HG02852 (cell line): ENCODE measurements at regions not wholly inside any gene's neighbourhood (a gene's known extent, or its start where the extent isn't known, plus 50 kb on each side); places are given as distances from the start of the nearest gene placed in this dataset.

Experiments
- ATAC-seq: cut with Tn5 transposase; IDR thresholded peaks from one replicate; pipeline ENCODE4 v1.9.1; 2021; ENCODE audit warnings: mild to moderate bottlenecking, moderate library complexity; ENCODE audit not compliant: unreplicated experiment

GRCh38 chr1:233514946-233515391 lies 98.9 kb upstream of the KCNK1 start:
- no peak for ATAC-seq

- no peak for ATAC-seq
Measured at GRCh38 chr1:233516732-233517131, 97.2 kb upstream of the KCNK1 start.

GRCh38 chr1:233518344-233518743 lies 95.6 kb upstream of the KCNK1 start:
- ATAC-seq, result no peak

GRCh38 chr1:233520261-233521191 lies 93.4 kb upstream of the KCNK1 start:
- ATAC-seq, result no peak

GRCh38 chr1:233523047-233523446 lies 90.9 kb upstream of the KCNK1 start:
- ATAC-seq, result no peak

- ATAC-seq, result no peak
Measured at GRCh38 chr1:233527818-233528217, 86.1 kb upstream of the KCNK1 start.

- no peak for ATAC-seq
Measured at GRCh38 chr1:233530665-233531386, 83.1 kb upstream of the KCNK1 start.

- ATAC-seq, result no peak
Measured at GRCh38 chr1:233540816-233541215, 73.1 kb upstream of the KCNK1 start.

- no peak for ATAC-seq
Measured at GRCh38 chr1:233543338-233544255, 70.3 kb upstream of the KCNK1 start.

GRCh38 chr1:233544304-233544703 lies 69.6 kb upstream of the KCNK1 start:
- no peak for ATAC-seq

GRCh38 chr1:233547726-233548125 lies 66.2 kb upstream of the KCNK1 start:
- no peak for ATAC-seq

- ATAC-seq, result no peak
Measured at GRCh38 chr1:233549404-233549803, 64.5 kb upstream of the KCNK1 start.

GRCh38 chr1:233549917-233550316 lies 64.0 kb upstream of the KCNK1 start:
- ATAC-seq, result no peak

- no peak for ATAC-seq
Measured at GRCh38 chr1:233554037-233554436, 59.9 kb upstream of the KCNK1 start.

GRCh38 chr1:233561708-233562426 lies 52.0 kb upstream of the KCNK1 start:
- no peak for ATAC-seq
